ENCODE measurements at regions not wholly inside any gene's neighbourhood (a gene's known extent, or its start where the extent isn't known, plus 50 kb on each side); places are given as distances from the start of the nearest gene placed in this dataset.

DNA sequence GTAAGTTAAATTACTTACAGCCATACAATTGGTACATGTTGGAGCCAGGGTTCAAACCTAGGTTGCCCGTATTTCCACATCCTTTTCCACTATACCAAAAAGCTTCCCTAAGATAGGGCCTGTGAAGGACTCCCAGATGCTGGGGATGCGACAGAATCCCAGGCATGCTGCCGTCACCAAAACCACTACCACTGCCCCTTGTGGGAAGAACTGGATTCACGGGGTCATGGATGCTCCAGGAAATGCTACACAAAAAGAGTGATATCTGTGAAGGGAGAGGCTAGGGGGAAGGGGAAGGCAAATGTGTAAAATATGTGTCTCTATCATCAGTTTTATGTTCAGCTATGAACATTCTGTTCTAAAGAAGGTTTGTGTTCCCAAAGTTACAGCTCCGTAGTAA is 133.9 kb upstream of the IVNS1ABP start:
- Histone ChIP-seq H3K27ac (peak overlapping the region in 1 of 2 experiments; percentile 85; a peak in 2 of 6 replicates), H3K4me1 (peaks cover 27% of the 10 kb centered on the region), H3K4me3 (no peak overlapping the region), H3K4me2 (no peak overlapping the region), H3K9me3 (peaks cover 19% of the 10 kb centered on the region; the same call in 2 of the 3 replicates)
- no peak for FAIRE-seq
- TF ChIP-seq MAX (IDR thresholded peaks at IDR 0.05) (no peak), USF2 (IDR thresholded peaks at IDR 0.05) (no peak), FOSB (CRISPR knock-in tag; IDR thresholded peaks at IDR 0.05) (no peak), ZSCAN20 (CRISPR knock-in tag; IDR thresholded peaks at IDR 0.05) (no peak), ESRRA (IDR thresholded peaks at IDR 0.05; ENCODE audit: borderline replicate concordance, low read length) (no peak), MAFK (IDR thresholded peaks at IDR 0.05; ENCODE audit: partially characterized antibody) (no peak), ZFP36 (IDR thresholded peaks at IDR 0.05; ENCODE audit: borderline replicate concordance, partially characterized antibody) (no peak), PBX3 (IDR thresholded peaks at IDR 0.05) (no peak), EHF (CRISPR knock-in tag; IDR thresholded peaks at IDR 0.05) (no peak), FOXS1 (CRISPR knock-in tag; IDR thresholded peaks at IDR 0.05) (no peak), RFX5 (IDR thresholded peaks at IDR 0.05) (no peak), CEBPB (IDR thresholded peaks at IDR 0.05) (no peak), RAD21 (conservative IDR thresholded peaks at IDR 0.05 in 1 of 2, IDR thresholded peaks at IDR 0.05 in 1 of 2) (no peak), HES2 (IDR thresholded peaks at IDR 0.05) (no peak), RCOR1 (IDR thresholded peaks at IDR 0.05; ENCODE audit: low read depth, low read length) (no peak), RNF2 (IDR thresholded peaks at IDR 0.05; ENCODE audit: borderline replicate concordance, low read depth) (no peak)
- TF ChIP-seq, protein P1, sequence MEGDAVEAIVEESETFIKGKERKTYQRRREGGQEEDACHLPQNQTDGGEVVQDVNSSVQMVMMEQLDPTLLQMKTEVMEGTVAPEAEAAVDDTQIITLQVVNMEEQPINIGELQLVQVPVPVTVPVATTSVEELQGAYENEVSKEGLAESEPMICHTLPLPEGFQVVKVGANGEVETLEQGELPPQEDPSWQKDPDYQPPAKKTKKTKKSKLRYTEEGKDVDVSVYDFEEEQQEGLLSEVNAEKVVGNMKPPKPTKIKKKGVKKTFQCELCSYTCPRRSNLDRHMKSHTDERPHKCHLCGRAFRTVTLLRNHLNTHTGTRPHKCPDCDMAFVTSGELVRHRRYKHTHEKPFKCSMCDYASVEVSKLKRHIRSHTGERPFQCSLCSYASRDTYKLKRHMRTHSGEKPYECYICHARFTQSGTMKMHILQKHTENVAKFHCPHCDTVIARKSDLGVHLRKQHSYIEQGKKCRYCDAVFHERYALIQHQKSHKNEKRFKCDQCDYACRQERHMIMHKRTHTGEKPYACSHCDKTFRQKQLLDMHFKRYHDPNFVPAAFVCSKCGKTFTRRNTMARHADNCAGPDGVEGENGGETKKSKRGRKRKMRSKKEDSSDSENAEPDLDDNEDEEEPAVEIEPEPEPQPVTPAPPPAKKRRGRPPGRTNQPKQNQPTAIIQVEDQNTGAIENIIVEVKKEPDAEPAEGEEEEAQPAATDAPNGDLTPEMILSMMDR (IDR thresholded peaks at IDR 0.05) = no peak
- CTCF ChIA-PET = interaction anchor here (0.5 to 1.3 kb wide), 3 partner anchors 9 to 133 kb away, joined by 3 read pairs; no protein-coding TSS in a partner anchor
- DNase-seq (ENCODE audit: low read depth in 1 of 2, low spot score in 1 of 2) = peak in 1 of 2 experiments; percentile 25
- ATAC-seq = no peak
- POLR2A ChIA-PET = no interaction called here
- 83% methylated on average over 5 of the region's 5 CpGs for WGBS (ENCODE audit: missing lambda C conversion rate)

DNA sequence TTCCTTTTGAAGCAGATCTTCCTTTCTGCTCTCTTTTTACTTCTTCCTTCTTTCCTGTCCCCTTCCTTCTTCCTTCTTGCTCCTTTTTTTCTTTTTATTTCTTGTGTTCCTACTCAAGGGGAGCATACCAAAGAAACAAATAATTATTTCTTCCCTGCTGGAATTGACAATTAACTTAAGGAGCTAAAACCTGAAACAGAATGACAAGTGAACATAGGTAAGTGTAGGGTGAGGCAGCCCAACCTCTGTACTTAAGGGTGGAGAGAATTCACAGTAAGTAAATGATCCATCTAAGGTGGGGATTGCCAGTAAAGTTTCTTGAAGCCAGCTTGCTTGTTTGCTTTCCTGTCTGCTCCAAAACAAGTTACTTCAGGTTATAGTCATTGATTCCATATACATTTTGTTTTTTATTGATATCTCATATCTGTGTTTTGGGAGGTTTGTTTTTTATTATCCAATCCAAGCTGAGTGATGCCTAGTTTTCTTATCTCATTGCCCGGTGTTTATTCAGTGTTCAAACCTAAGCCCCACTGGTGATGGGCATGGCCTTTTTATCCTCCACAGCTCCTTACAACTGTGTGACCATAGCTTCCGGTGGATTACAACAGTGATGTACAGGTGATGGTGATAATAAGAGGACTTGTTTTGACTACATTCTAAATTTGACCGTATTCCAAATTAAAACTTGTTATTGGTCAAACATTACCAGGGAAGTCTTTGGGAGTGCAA is 133.2 kb upstream of the IVNS1ABP start:
- ChIA-PET CTCF (interaction anchor here (0.5 to 1.3 kb wide), 3 partner anchors 10 to 133 kb away, joined by 3 read pairs; no protein-coding TSS in a partner anchor), POLR2A (no interaction called here)
- WGBS (ENCODE audit: missing lambda C conversion rate) = 93% methylated on average over 3 of the region's 3 CpGs
- no peak for ATAC-seq
- no peak for FAIRE-seq
- no peak overlapping the region for H3K27ac ChIP-seq
- peaks cover 27% of the 10 kb centered on the region for H3K4me1 ChIP-seq
- H3K9me3 ChIP-seq = peaks cover 19% of the 10 kb centered on the region; the same call in 2 of the 3 replicates
- H3K4me3 ChIP-seq = no peak overlapping the region
- no peak overlapping the region for H3K4me2 ChIP-seq
- no peak for DNase-seq (ENCODE audit: low read depth in 1 of 2, low spot score in 1 of 2)
- TF ChIP-seq CHD4 (IDR thresholded peaks at IDR 0.05; ENCODE audit: borderline replicate concordance) (no peak), HDAC2 (IDR thresholded peaks at IDR 0.05) (no peak), NFE2L2 (conservative IDR thresholded peaks at IDR 0.05; ENCODE audit: low read length) (no peak), MAZ (IDR thresholded peaks at IDR 0.05; ENCODE audit: borderline replicate concordance, low read depth, low read length) (no peak), EHF (CRISPR knock-in tag; IDR thresholded peaks at IDR 0.05) (no peak), RCOR1 (IDR thresholded peaks at IDR 0.05; ENCODE audit: low read depth, low read length) (no peak), HMGXB4 (CRISPR knock-in tag; IDR thresholded peaks at IDR 0.05; ENCODE audit: borderline replicate concordance) (no peak), TP53 (CRISPR knock-in tag; IDR thresholded peaks at IDR 0.05) (no peak)
- TF ChIP-seq, protein P2, sequence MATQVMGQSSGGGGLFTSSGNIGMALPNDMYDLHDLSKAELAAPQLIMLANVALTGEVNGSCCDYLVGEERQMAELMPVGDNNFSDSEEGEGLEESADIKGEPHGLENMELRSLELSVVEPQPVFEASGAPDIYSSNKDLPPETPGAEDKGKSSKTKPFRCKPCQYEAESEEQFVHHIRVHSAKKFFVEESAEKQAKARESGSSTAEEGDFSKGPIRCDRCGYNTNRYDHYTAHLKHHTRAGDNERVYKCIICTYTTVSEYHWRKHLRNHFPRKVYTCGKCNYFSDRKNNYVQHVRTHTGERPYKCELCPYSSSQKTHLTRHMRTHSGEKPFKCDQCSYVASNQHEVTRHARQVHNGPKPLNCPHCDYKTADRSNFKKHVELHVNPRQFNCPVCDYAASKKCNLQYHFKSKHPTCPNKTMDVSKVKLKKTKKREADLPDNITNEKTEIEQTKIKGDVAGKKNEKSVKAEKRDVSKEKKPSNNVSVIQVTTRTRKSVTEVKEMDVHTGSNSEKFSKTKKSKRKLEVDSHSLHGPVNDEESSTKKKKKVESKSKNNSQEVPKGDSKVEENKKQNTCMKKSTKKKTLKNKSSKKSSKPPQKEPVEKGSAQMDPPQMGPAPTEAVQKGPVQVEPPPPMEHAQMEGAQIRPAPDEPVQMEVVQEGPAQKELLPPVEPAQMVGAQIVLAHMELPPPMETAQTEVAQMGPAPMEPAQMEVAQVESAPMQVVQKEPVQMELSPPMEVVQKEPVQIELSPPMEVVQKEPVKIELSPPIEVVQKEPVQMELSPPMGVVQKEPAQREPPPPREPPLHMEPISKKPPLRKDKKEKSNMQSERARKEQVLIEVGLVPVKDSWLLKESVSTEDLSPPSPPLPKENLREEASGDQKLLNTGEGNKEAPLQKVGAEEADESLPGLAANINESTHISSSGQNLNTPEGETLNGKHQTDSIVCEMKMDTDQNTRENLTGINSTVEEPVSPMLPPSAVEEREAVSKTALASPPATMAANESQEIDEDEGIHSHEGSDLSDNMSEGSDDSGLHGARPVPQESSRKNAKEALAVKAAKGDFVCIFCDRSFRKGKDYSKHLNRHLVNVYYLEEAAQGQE (IDR thresholded peaks at IDR 0.05) = no peak
